Endothelial cell of umbilical vein (primary cell): ENCODE measurements at regions not wholly inside any gene's neighbourhood (a gene's known extent, or its start where the extent isn't known, plus 50 kb on each side); places are given as distances from the start of the nearest gene placed in this dataset.

Experiments used
- BruUV-seq: library from RNA; stranded (reverse); fragments of 400-500 nt; replicated peaks from 2 replicates; lab custom pipeline; 2021; lab: Mats Ljungman, UMichigan
- CTCF ChIA-PET: fragments of 300-600, 350-600 bp; sonication (Branson Sonifier 250); formaldehyde crosslinking; loops from one replicate; lab custom pipeline; 2021; ENCODE audit warnings: antibody characterized with exemption, inconsistent platforms; lab: Charles Lee
- POLR2A ChIA-PET: fragments of 300-600, 350-600 bp; sonication (Branson Sonifier 250); formaldehyde crosslinking; loops from one replicate; lab custom pipeline; 2021; ENCODE audit warnings: antibody characterized with exemption, inconsistent platforms; lab: Charles Lee
- DNase-seq: peaks from one replicate; pipeline ENCODE4 v3.0.0-alpha.2; 2011; ENCODE audit warnings: low read depth, low spot score
- FAIRE-seq: peaks from 2 replicates; lab custom pipeline; 2011; peaks lifted over from hg19 to GRCh38; lab: Jason Lieb, UNC
- H2AFZ ChIP-seq: 2 replicates; pipeline ENCODE4 v1.6.0; 2012; ENCODE audit warnings: low read depth, low read length, control low read depth, inconsistent platforms
- H3K27ac ChIP-seq: 2 replicates; pipeline ENCODE4 v1.5.1; 2011; ENCODE audit warnings: low read depth, mild to moderate bottlenecking, control low read depth, low read length, moderate library complexity; ENCODE audit not compliant: insufficient read depth
- H3K27me3 ChIP-seq, 2 experiments: 2 replicates each; pipeline versions ENCODE4 v1.6.0 to v1.6.1; 2011; ENCODE audit warnings: low read length in 2 of 2, mixed read lengths in 1 of 2; ENCODE audit not compliant: control insufficient read depth in 2 of 2, insufficient read depth in 2 of 2
- H3K36me3 ChIP-seq, 2 experiments: 2 replicates in 1 of 2; 3 replicates in 1 of 2; pipeline ENCODE4 v1.5.1; 2011; ENCODE audit warnings: low read length in 2 of 2, mild to moderate bottlenecking in 1 of 2, moderate library complexity in 1 of 2; ENCODE audit not compliant: control insufficient read depth in 2 of 2, insufficient read depth in 2 of 2; ENCODE audit errors: extremely low read depth in 1 of 2
- H3K4me1 ChIP-seq: 3 replicates; pipeline ENCODE4 v1.5.1; 2011; ENCODE audit warnings: mild to moderate bottlenecking, low read length; ENCODE audit not compliant: control insufficient read depth, insufficient read depth; ENCODE audit errors: extremely low read depth
- H3K4me2 ChIP-seq: 2 replicates; pipeline ENCODE4 v1.6.1; 2011; ENCODE audit warnings: low read length, control low read depth, mixed read lengths; ENCODE audit not compliant: insufficient read depth
- H3K4me3 ChIP-seq, 3 experiments: fragments of 200-600 bp in 1 of 3; sonication (generic), shearing (Covaris generic) in 1 of 3; replicated peaks in 1 of 3; 2 replicates each; pipeline ENCODE4 v1.5.1; 2011 to 2016; ENCODE audit warnings: control low read depth in 3 of 3, low read length in 3 of 3, mild to moderate bottlenecking in 2 of 3, inconsistent platforms in 1 of 3, low read depth in 1 of 3, moderate library complexity in 1 of 3; ENCODE audit not compliant: insufficient read depth in 1 of 3
- H3K79me2 ChIP-seq: 2 replicates; pipeline ENCODE4 v1.6.0; 2012; ENCODE audit warnings: low read length, inconsistent platforms; ENCODE audit not compliant: control insufficient read depth, insufficient read depth
- H3K9ac ChIP-seq: replicated peaks from 2 replicates; pipeline ENCODE3; 2011; ENCODE audit warnings: low read length, control low read depth; ENCODE audit not compliant: insufficient read depth; ENCODE audit errors: extremely low read depth
- H3K9me1 ChIP-seq: replicated peaks from 3 replicates; pipeline ENCODE4 v1.6.0; 2011; ENCODE audit warnings: mild to moderate bottlenecking, low read length; ENCODE audit not compliant: control insufficient read depth, insufficient read depth; ENCODE audit errors: extremely low read depth
- H3K9me3 ChIP-seq: replicated peaks from 2 replicates; pipeline ENCODE4 v1.5.1; 2012; ENCODE audit warnings: low read length, inconsistent platforms; ENCODE audit not compliant: control insufficient read depth, insufficient read depth
- H4K20me1 ChIP-seq: replicated peaks from 2 replicates; pipeline ENCODE3; 2011; ENCODE audit warnings: mild to moderate bottlenecking, low read length; ENCODE audit not compliant: control insufficient read depth, insufficient read depth; ENCODE audit errors: extremely low read depth
- CTCF ChIP-seq, 2 donors: IDR thresholded peaks; 1 replicate in 1 of 2; 2 replicates in 1 of 2; pipeline ENCODE4 v1.5.1; 2011; ENCODE audit warnings: low read length in 2 of 2, mild to moderate bottlenecking in 2 of 2, moderate library complexity in 2 of 2, control low read depth in 1 of 2, inconsistent platforms in 1 of 2, low read depth in 1 of 2; ENCODE audit not compliant: insufficient read depth in 1 of 2; ENCODE audit errors: extremely low read depth in 1 of 2
- EZH2 ChIP-seq: IDR thresholded peaks from 2 replicates; pipeline ENCODE4 v1.6.1; 2012; ENCODE audit warnings: borderline replicate concordance, low read depth, mild to moderate bottlenecking, moderate library complexity, low read length, inconsistent platforms; ENCODE audit not compliant: severe bottlenecking
- FOS ChIP-seq: IDR thresholded peaks from 2 replicates; pipeline ENCODE4 v1.6.1; 2011; ENCODE audit warnings: mild to moderate bottlenecking, low read length, moderate library complexity, borderline replicate concordance; ENCODE audit not compliant: insufficient read depth
- GATA2 ChIP-seq: IDR thresholded peaks from 2 replicates; pipeline ENCODE4 v1.7.0; 2011; ENCODE audit warnings: low read depth, mild to moderate bottlenecking, moderate library complexity, mixed read lengths, low read length; ENCODE audit not compliant: insufficient read length, insufficient read depth
- JUN ChIP-seq: IDR thresholded peaks from 2 replicates; pipeline ENCODE4 v1.6.1; 2011; ENCODE audit warnings: borderline replicate concordance, low read depth; ENCODE audit not compliant: insufficient read length, insufficient read depth
- MAX ChIP-seq: IDR thresholded peaks from 2 replicates; pipeline ENCODE4 v1.6.1; 2011; ENCODE audit not compliant: insufficient read depth, insufficient read length
- MYC ChIP-seq: IDR thresholded peaks from one replicate; pipeline ENCODE4 v1.6.1; 2011; ENCODE audit warnings: mild to moderate bottlenecking, low read depth, low read length
- POLR2A ChIP-seq: IDR thresholded peaks from 2 replicates; pipeline ENCODE4 v1.6.1; 2012; ENCODE audit warnings: low read depth, mild to moderate bottlenecking, control low read depth, low read length
- POLR2AphosphoS5 ChIP-seq: IDR thresholded peaks from 2 replicates; pipeline ENCODE4 v1.6.1; 2012; ENCODE audit warnings: low read depth, mild to moderate bottlenecking, control low read depth, low read length, moderate library complexity; ENCODE audit not compliant: insufficient read depth
- dilution Hi-C: fragments of 300-500 bp; cut with MboI; formaldehyde crosslinking; loops from one replicate; pipeline ENCODE4 v1.15.0; 2019; ENCODE audit warnings: low sequenced_read_pairs; ENCODE audit not compliant: extremely low pct_ligation_motif_present
- intact Hi-C: fragments of 100-400 bp; cut with micrococcal nuclease; formaldehyde crosslinking; loops from one replicate; pipeline ENCODE4 v1.10.0; 2022

GRCh38 chr12:13911756-13912554 lies 69.4 kb downstream of the GRIN2B start:
- no peak for TF ChIP-seq GATA2
- FAIRE-seq: no peak
- dilution Hi-C loops: no loop called here

GRCh38 chr12:13905794-13906193 lies 75.6 kb downstream of the GRIN2B start:
- CTCF ChIA-PET: no interaction called here
- dilution Hi-C loops: no loop called here
- H3K9ac ChIP-seq: no peak overlapping the region
- no TSS peak for BruUV-seq
- no peak overlapping the region for H3K4me3 ChIP-seq
- POLR2A ChIA-PET: no interaction called here
- no peak overlapping the region for H3K4me2 ChIP-seq
- no peak overlapping the region for H3K27ac ChIP-seq
- no peak overlapping the region for H2AFZ ChIP-seq
- TF ChIP-seq FOS: no peak
- no peak for TF ChIP-seq POLR2A
- TF ChIP-seq EZH2: no peak
- no peak for TF ChIP-seq MAX
- no peak for TF ChIP-seq GATA2
- no peak for TF ChIP-seq CTCF (IDR thresholded peaks at IDR 0.05; ENCODE audit: extremely low read depth in 1 of 2, insufficient read depth in 1 of 2, low read depth in 1 of 2, low read length in 2 of 2)
- TF ChIP-seq POLR2AphosphoS5: no peak
- TF ChIP-seq MYC: no peak
- no peak for TF ChIP-seq JUN
- FAIRE-seq: no peak
- H4K20me1 ChIP-seq: no peaks in the 10 kb centered on the region
- H3K79me2 ChIP-seq: no peaks in the 10 kb centered on the region
- H3K36me3 ChIP-seq: no peaks in the 10 kb centered on the region
- no peaks in the 10 kb centered on the region for H3K4me1 ChIP-seq
- no peak for DNase-seq
- intact Hi-C loops: no loop called here
- no peaks in the 10 kb centered on the region for H3K9me3 ChIP-seq
- no peaks in the 10 kb centered on the region for H3K9me1 ChIP-seq
- no peaks in the 10 kb centered on the region for H3K27me3 ChIP-seq

More at GRCh38 chr12:13911756-13912554, 69.4 kb downstream of the GRIN2B start:
- ChIA-PET POLR2A (no interaction called here), CTCF (no interaction called here)
- H3K27me3 ChIP-seq: no peaks in the 10 kb centered on the region
- H3K9ac ChIP-seq: no peak overlapping the region
- H3K4me3 ChIP-seq: no peak overlapping the region
- H2AFZ ChIP-seq: no peak overlapping the region
- no peak overlapping the region for H3K27ac ChIP-seq
- H3K9me3 ChIP-seq: no peaks in the 10 kb centered on the region
- no peak for DNase-seq
- H3K4me2 ChIP-seq: no peak overlapping the region
- no TSS peak for BruUV-seq
- H3K79me2 ChIP-seq: no peaks in the 10 kb centered on the region
- H4K20me1 ChIP-seq: no peaks in the 10 kb centered on the region
- H3K36me3 ChIP-seq: no peaks in the 10 kb centered on the region
- no peaks in the 10 kb centered on the region for H3K9me1 ChIP-seq
- H3K4me1 ChIP-seq: no peaks in the 10 kb centered on the region
- intact Hi-C loops: no loop called here
